Mesenchymal stem cell (in vitro differentiated cells and primary cell): ENCODE measurements at regions not wholly inside any gene's neighbourhood (a gene's known extent, or its start where the extent isn't known, plus 50 kb on each side); places are given as distances from the start of the nearest gene placed in this dataset.

ENCODE experiments used
- DNase-seq: peaks from one replicate; pipeline ENCODE4 v3.0.0-alpha.2; 2013
- H2AFZ ChIP-seq: one replicate; pipeline ENCODE4 v1.6.1; 2013; ENCODE audit warnings: low read depth, mild to moderate bottlenecking, control low read depth, inconsistent platforms, low read length, moderate library complexity
- H2AK5ac ChIP-seq: 2 replicates; pipeline ENCODE4 v1.6.1; 2013; ENCODE audit warnings: low read length, moderate library complexity, mild to moderate bottlenecking, inconsistent platforms; ENCODE audit not compliant: severe bottlenecking
- H2BK120ac ChIP-seq: one replicate; pipeline ENCODE4 v1.6.1; 2013; ENCODE audit warnings: low read depth, mild to moderate bottlenecking, inconsistent platforms, low read length, moderate library complexity
- H2BK12ac ChIP-seq, 2 experiments: one replicate each; pipeline ENCODE4 v1.6.1; 2013; ENCODE audit warnings: inconsistent platforms in 2 of 2, low read length in 2 of 2, mild to moderate bottlenecking in 2 of 2, moderate library complexity in 2 of 2, control low read depth in 1 of 2
- H2BK15ac ChIP-seq: one replicate; pipeline ENCODE4 v1.6.1; 2013; ENCODE audit warnings: mild to moderate bottlenecking, low read depth, inconsistent platforms; ENCODE audit not compliant: poor library complexity, severe bottlenecking
- H2BK5ac ChIP-seq: 2 replicates; pipeline ENCODE4 v1.6.1; 2013; ENCODE audit warnings: low read depth, mild to moderate bottlenecking, low read length, control low read depth, inconsistent platforms; ENCODE audit not compliant: poor library complexity, severe bottlenecking
- H3K14ac ChIP-seq, 2 experiments: one replicate each; pipeline ENCODE4 v1.6.1; 2013; ENCODE audit warnings: inconsistent platforms in 2 of 2, low read length in 2 of 2, control low read depth in 1 of 2, mild to moderate bottlenecking in 1 of 2, moderate library complexity in 1 of 2
- H3K18ac ChIP-seq, 2 experiments: one replicate each; pipeline ENCODE4 v1.6.1; 2013; ENCODE audit warnings: inconsistent platforms in 2 of 2, low read length in 2 of 2, control low read depth in 1 of 2, low read depth in 1 of 2, mild to moderate bottlenecking in 1 of 2
- H3K23ac ChIP-seq, 2 experiments: one replicate each; pipeline ENCODE4 v1.6.1; 2013; ENCODE audit warnings: inconsistent platforms in 2 of 2, low read length in 2 of 2, mild to moderate bottlenecking in 2 of 2, moderate library complexity in 2 of 2, control low read depth in 1 of 2
- H3K27ac ChIP-seq: 2 replicates; pipeline ENCODE4 v1.5.1; 2013; ENCODE audit warnings: mild to moderate bottlenecking, moderate library complexity, low read length, control low read depth, inconsistent platforms; ENCODE audit not compliant: poor library complexity, severe bottlenecking
- H3K27me3 ChIP-seq, 2 experiments: 2 replicates each; pipeline versions ENCODE4 v1.6.1 to v1.7.0; 2013; ENCODE audit warnings: low read length in 2 of 2, mild to moderate bottlenecking in 2 of 2, moderate library complexity in 2 of 2, control low read depth in 1 of 2, inconsistent platforms in 1 of 2; ENCODE audit not compliant: control insufficient read depth in 1 of 2, insufficient read depth in 1 of 2
- H3K36me3 ChIP-seq, 2 experiments: 2 replicates each; pipeline versions ENCODE4 v1.6.1 to v1.7.0; 2013; ENCODE audit warnings: low read length in 2 of 2, control low read depth in 1 of 2, inconsistent platforms in 1 of 2, low read depth in 1 of 2, mild to moderate bottlenecking in 1 of 2; ENCODE audit not compliant: insufficient read depth in 2 of 2, control insufficient read depth in 1 of 2
- H3K4ac ChIP-seq, 2 experiments: one replicate each; pipeline ENCODE4 v1.6.1; 2013; ENCODE audit warnings: inconsistent platforms in 2 of 2, low read length in 2 of 2, mild to moderate bottlenecking in 2 of 2, moderate library complexity in 2 of 2, control low read depth in 1 of 2, low read depth in 1 of 2
- H3K4me1 ChIP-seq: 2 replicates; pipeline ENCODE4 v1.6.1; 2013; ENCODE audit warnings: low read depth, low read length, control low read depth; ENCODE audit not compliant: control insufficient read depth, insufficient read depth
- H3K4me2 ChIP-seq: 2 replicates; pipeline ENCODE4 v1.6.1; 2013; ENCODE audit warnings: low read length, mild to moderate bottlenecking, inconsistent platforms; ENCODE audit not compliant: poor library complexity, severe bottlenecking
- H3K4me3 ChIP-seq, 2 experiments: 2 replicates each; pipeline versions ENCODE4 v1.5.1 to v1.7.0; 2013; ENCODE audit warnings: low read length in 2 of 2, mild to moderate bottlenecking in 2 of 2, control low read depth in 1 of 2, low read depth in 1 of 2; ENCODE audit not compliant: insufficient read depth in 1 of 2
- H3K79me1 ChIP-seq: replicated peaks from 2 replicates; pipeline ENCODE4 v1.6.1; 2013; ENCODE audit warnings: mild to moderate bottlenecking, control low read depth, low read length, inconsistent platforms; ENCODE audit not compliant: poor library complexity, severe bottlenecking
- H3K9ac ChIP-seq: 2 replicates; pipeline ENCODE4 v1.7.0; 2013; ENCODE audit warnings: mild to moderate bottlenecking, low read length, moderate library complexity
- H3K9me3 ChIP-seq: 2 replicates; pipeline ENCODE4 v1.7.0; 2013; ENCODE audit warnings: mild to moderate bottlenecking, low read length; ENCODE audit not compliant: control insufficient read depth
- H4K8ac ChIP-seq: one replicate; pipeline ENCODE4 v1.6.1; 2013; ENCODE audit warnings: inconsistent platforms, mild to moderate bottlenecking, low read length, moderate library complexity
- H4K91ac ChIP-seq: one replicate; pipeline ENCODE4 v1.6.1; 2013; ENCODE audit warnings: mild to moderate bottlenecking, low read length, inconsistent platforms
- WGBS: methylation state at CpG from one replicate; pipeline ENCODE4 v1.1.7; 2013; ENCODE audit warnings: mixed read lengths; 5-methylcytosine and 5-hydroxymethylcytosine counted together

GRCh38 chr2:42924418-42924886 is 132.1 kb upstream of the HAAO start:
- peak overlapping the region; percentile 48 for H2AFZ ChIP-seq
- peak overlapping the region; percentile 64 to 94 for H3K4ac ChIP-seq
- H2BK120ac ChIP-seq: peak overlapping the region; percentile 55
- H3K4me2 ChIP-seq: peak overlapping the region; percentile 42
- H2BK5ac ChIP-seq: peak overlapping the region; percentile 98
- peak overlapping the region; percentile 90 for H2AK5ac ChIP-seq
- peak overlapping the region in 1 of 2 experiments; percentile 44 for H3K4me3 ChIP-seq
- no peaks in the 10 kb centered on the region for H3K9me3 ChIP-seq
- no peak overlapping the region for H3K23ac ChIP-seq
- peaks cover 57% of the 10 kb centered on the region for H3K4me1 ChIP-seq
- peak overlapping the region in 1 of 2 experiments; percentile 68 for H3K14ac ChIP-seq
- 44% methylated on average over 10 of the region's 12 CpGs for WGBS
- DNase-seq: no peak
- H4K91ac ChIP-seq: peak overlapping the region; percentile 99
- no peaks in the 10 kb centered on the region for H3K79me1 ChIP-seq
- H2BK12ac ChIP-seq: peak overlapping the region; percentile 49 to 95
- H4K8ac ChIP-seq: peak overlapping the region; percentile 98
- H3K27me3 ChIP-seq: no peaks in the 10 kb centered on the region
- peak overlapping the region; percentile 88 to 95 for H3K18ac ChIP-seq
- peak overlapping the region; percentile 92 for H2BK15ac ChIP-seq
- H3K9ac ChIP-seq: peak overlapping the region; percentile 82
- H3K27ac ChIP-seq: peak overlapping the region; percentile 99
- no peaks in the 10 kb centered on the region for H3K36me3 ChIP-seq

- no peak overlapping the region for H2BK15ac ChIP-seq
- H3K4ac ChIP-seq: peak overlapping the region; percentile 42 to 64
- H3K9me3 ChIP-seq: no peaks in the 10 kb centered on the region
- no peak for DNase-seq
- no peaks in the 10 kb centered on the region for H3K79me1 ChIP-seq
- H3K23ac ChIP-seq: no peak overlapping the region
- H3K18ac ChIP-seq: peak overlapping the region; percentile 50 to 95
- H4K91ac ChIP-seq: peak overlapping the region; percentile 56
- peak overlapping the region; percentile 82 for H3K9ac ChIP-seq
- H2BK5ac ChIP-seq: peak overlapping the region; percentile 98
- WGBS: 75% methylated on average over 4 of the region's 5 CpGs
- no peak overlapping the region for H3K4me2 ChIP-seq
- peak overlapping the region; percentile 90 for H2AK5ac ChIP-seq
- H3K36me3 ChIP-seq: no peaks in the 10 kb centered on the region
- peak overlapping the region; percentile 99 for H3K27ac ChIP-seq
- no peak overlapping the region for H2AFZ ChIP-seq
- peaks cover 50% of the 10 kb centered on the region for H3K4me1 ChIP-seq
- peak overlapping the region; percentile 98 for H4K8ac ChIP-seq
- H3K27me3 ChIP-seq: no peaks in the 10 kb centered on the region
- peak overlapping the region; percentile 9 for H2BK120ac ChIP-seq
- peak overlapping the region in 1 of 2 experiments; percentile 44 for H3K4me3 ChIP-seq
- peak overlapping the region; percentile 46 to 95 for H2BK12ac ChIP-seq
- H3K14ac ChIP-seq: no peak overlapping the region
Observed at GRCh38 chr2:42923580-42924417, 131.4 kb upstream of the HAAO start.

- H3K9ac ChIP-seq: peak overlapping the region; percentile 82
- peak overlapping the region; percentile 99 for H3K27ac ChIP-seq
- H3K4me1 ChIP-seq: peaks cover 50% of the 10 kb centered on the region
Observed at GRCh38 chr2:42922790-42923579, 130.6 kb upstream of the HAAO start.

More at GRCh38 chr2:42922790-42923579, 130.6 kb upstream of the HAAO start:
- Histone ChIP-seq H3K4me2 (no peak overlapping the region), H3K14ac (no peak overlapping the region), H4K8ac (no peak overlapping the region), H3K36me3 (no peaks in the 10 kb centered on the region), H4K91ac (peak overlapping the region; percentile 57), H3K27me3 (no peaks in the 10 kb centered on the region), H2BK120ac (no peak overlapping the region), H3K4me3 (peak overlapping the region in 1 of 2 experiments; percentile 33), H2AFZ (no peak overlapping the region), H3K4ac (peak overlapping the region in 1 of 2 experiments; percentile 8), H2BK15ac (peak overlapping the region; percentile 50), H2BK5ac (no peak overlapping the region), H3K23ac (no peak overlapping the region), H2AK5ac (peak overlapping the region; percentile 63), H2BK12ac (peak overlapping the region in 1 of 2 experiments; percentile 1), H3K79me1 (no peaks in the 10 kb centered on the region), H3K9me3 (no peaks in the 10 kb centered on the region), H3K18ac (peak overlapping the region in 1 of 2 experiments; percentile 50)
- whole genome bisulfite sequencing: 66% methylated on average over 6 of the region's 6 CpGs
- DNase-seq: peak; percentile 53
